ENCODE measurements at regions not wholly inside any gene's neighbourhood (a gene's known extent, or its start where the extent isn't known, plus 50 kb on each side); places are given as distances from the start of the nearest gene placed in this dataset.

DNA sequence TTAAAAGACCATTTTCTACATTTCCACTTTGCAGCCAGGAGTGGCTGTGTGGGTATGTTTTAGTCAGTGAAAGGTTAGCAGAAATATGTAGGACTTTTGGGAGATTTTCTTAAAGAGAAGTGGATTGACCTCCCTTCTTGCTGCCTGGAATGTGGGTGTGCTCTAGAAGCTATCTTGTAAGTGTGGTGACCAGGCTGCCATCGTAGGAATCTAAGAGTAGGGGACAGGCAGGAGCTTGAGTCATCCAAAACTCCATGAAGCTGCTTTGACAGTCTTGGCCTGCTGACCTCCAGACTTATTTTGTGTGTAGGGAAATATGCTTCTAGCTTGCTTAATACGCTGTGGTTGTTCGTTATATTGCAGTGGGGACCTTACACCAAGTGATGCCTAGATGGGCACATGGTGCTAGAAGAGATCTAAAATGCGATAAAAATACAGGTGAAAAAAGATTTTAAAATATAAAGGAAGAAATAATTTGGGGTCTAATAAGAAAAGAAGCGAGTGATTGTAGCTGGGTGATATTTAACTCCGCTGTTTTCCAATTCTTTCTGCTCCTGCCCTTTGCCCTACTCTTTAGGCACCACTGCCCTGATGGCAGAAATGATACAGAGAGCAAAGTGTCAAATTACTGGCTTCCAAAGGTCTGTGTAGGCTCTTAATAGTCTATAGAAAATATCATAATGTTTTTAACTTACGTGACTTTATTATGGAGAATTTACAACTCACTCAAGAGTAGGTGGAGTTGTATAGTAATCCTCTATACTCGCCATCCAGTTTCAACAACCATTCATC is 298.2 kb upstream of the ZNF608 start:
- TF ChIP-seq, protein P1, sequence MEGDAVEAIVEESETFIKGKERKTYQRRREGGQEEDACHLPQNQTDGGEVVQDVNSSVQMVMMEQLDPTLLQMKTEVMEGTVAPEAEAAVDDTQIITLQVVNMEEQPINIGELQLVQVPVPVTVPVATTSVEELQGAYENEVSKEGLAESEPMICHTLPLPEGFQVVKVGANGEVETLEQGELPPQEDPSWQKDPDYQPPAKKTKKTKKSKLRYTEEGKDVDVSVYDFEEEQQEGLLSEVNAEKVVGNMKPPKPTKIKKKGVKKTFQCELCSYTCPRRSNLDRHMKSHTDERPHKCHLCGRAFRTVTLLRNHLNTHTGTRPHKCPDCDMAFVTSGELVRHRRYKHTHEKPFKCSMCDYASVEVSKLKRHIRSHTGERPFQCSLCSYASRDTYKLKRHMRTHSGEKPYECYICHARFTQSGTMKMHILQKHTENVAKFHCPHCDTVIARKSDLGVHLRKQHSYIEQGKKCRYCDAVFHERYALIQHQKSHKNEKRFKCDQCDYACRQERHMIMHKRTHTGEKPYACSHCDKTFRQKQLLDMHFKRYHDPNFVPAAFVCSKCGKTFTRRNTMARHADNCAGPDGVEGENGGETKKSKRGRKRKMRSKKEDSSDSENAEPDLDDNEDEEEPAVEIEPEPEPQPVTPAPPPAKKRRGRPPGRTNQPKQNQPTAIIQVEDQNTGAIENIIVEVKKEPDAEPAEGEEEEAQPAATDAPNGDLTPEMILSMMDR (IDR thresholded peaks at IDR 0.05; ENCODE audit: unreplicated experiment) = no peak
- Mint-ChIP-seq H3K27me3 (ENCODE audit: unreplicated experiment) (no peaks in the 10 kb centered on the region), H3K9me3 (ENCODE audit: low read depth, unreplicated experiment) (no peaks in the 10 kb centered on the region), H3K36me3 (ENCODE audit: insufficient read depth, unreplicated experiment) (no peaks in the 10 kb centered on the region), H3K27ac (ENCODE audit: unreplicated experiment) (peak overlapping the region; percentile 60), H3K4me3 (ENCODE audit: low read depth, unreplicated experiment) (no peak overlapping the region), H3K4me1 (ENCODE audit: low read depth, unreplicated experiment) (peaks cover 67% of the 10 kb centered on the region)
- peak; percentile 6 for DNase-seq
- intact Hi-C loops (cut with micrococcal nuclease; ENCODE audit: unreplicated experiment) = loop anchor here (5.0 kb wide), 1 partner anchor 382 kb away; no protein-coding TSS in a partner anchor
- CTCF ChIA-PET = no interaction called here
- BruUV-seq (replicated peaks) = no TSS peak

DNA sequence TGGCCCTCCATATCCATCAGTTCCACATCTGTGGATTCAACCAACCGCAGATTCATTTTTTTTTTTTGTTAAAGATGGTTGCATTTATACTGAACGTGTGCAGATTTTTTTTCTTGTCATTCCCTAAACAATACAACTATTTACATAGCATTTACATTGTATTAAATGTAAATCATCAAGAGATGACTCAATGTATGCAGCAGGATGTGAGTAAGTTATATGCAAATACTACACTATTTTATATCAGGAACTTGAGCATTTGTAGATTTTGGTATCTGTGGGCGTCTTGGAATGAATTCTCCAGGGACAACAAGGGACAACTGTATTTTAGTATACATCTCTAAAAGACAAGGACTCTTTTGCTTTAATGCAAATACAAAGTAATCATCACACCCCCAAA is 299.2 kb upstream of the ZNF608 start:
- Mint-ChIP-seq H3K4me1 (ENCODE audit: low read depth, unreplicated experiment) (peaks cover 75% of the 10 kb centered on the region), H3K27me3 (ENCODE audit: unreplicated experiment) (no peaks in the 10 kb centered on the region), H3K4me3 (ENCODE audit: low read depth, unreplicated experiment) (no peak overlapping the region), H3K36me3 (ENCODE audit: insufficient read depth, unreplicated experiment) (no peaks in the 10 kb centered on the region), H3K27ac (ENCODE audit: unreplicated experiment) (peak overlapping the region; percentile 6), H3K9me3 (ENCODE audit: low read depth, unreplicated experiment) (no peaks in the 10 kb centered on the region)
- intact Hi-C loops (cut with micrococcal nuclease; ENCODE audit: unreplicated experiment) = no loop called here
- TF ChIP-seq, protein P1 (IDR thresholded peaks at IDR 0.05; ENCODE audit: unreplicated experiment) = no peak
- CTCF ChIA-PET = no interaction called here
- no TSS peak for BruUV-seq (replicated peaks)
- no peak for DNase-seq

DNA sequence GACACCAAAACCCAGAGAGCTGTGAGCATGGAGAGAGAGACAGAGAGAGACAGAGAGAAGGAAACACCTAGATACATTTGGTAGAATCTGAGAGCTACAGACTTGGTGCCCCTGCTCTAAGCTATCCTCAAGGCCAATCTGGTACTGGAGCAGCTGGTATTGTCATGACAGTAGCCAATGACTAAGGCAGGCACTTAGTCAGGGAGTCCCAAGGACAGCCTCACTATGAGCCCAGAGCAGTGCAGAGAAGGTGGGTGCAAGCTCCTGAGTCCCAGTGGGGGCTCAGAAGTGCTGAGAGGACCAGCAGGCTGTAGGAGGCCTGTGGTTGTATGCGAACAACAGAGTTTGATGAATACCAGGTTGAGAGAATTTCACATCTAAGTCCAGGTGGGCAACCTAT is 300.4 kb upstream of the ZNF608 start:
- Mint-ChIP-seq H3K4me3 (ENCODE audit: low read depth, unreplicated experiment) (no peak overlapping the region), H3K27ac (ENCODE audit: unreplicated experiment) (no peak overlapping the region), H3K4me1 (ENCODE audit: low read depth, unreplicated experiment) (peaks cover 73% of the 10 kb centered on the region), H3K36me3 (ENCODE audit: insufficient read depth, unreplicated experiment) (no peaks in the 10 kb centered on the region), H3K9me3 (ENCODE audit: low read depth, unreplicated experiment) (no peaks in the 10 kb centered on the region), H3K27me3 (ENCODE audit: unreplicated experiment) (no peaks in the 10 kb centered on the region)
- TF ChIP-seq, protein P1 (IDR thresholded peaks at IDR 0.05; ENCODE audit: unreplicated experiment) = no peak
- intact Hi-C loops (cut with micrococcal nuclease; ENCODE audit: unreplicated experiment) = no loop called here
- CTCF ChIA-PET = no interaction called here
- no TSS peak for BruUV-seq (replicated peaks)
- DNase-seq = no peak

DNA sequence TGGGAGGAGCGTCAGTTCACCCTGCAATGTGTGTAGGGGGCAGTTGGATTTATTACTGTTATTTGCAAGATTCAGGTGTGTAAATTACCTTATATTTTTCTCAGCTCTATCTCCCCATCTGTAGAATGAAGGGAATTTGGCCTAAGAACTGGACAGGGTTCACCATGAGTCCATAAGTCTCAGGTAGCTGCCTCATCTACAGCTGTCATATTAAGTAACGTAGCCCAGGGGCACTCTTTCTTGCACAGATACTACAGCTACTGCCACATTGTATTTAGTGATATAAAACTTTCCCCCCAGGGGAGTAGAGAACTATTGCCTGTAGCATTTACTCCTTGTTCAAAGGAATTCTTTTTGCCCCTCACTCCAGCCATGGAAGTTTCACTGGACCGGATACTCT is 301.4 kb upstream of the ZNF608 start:
- Mint-ChIP-seq H3K9me3 (ENCODE audit: low read depth, unreplicated experiment) (no peaks in the 10 kb centered on the region), H3K36me3 (ENCODE audit: insufficient read depth, unreplicated experiment) (no peaks in the 10 kb centered on the region), H3K27ac (ENCODE audit: unreplicated experiment) (no peak overlapping the region), H3K27me3 (ENCODE audit: unreplicated experiment) (no peaks in the 10 kb centered on the region), H3K4me1 (ENCODE audit: low read depth, unreplicated experiment) (peaks cover 63% of the 10 kb centered on the region), H3K4me3 (ENCODE audit: low read depth, unreplicated experiment) (no peak overlapping the region)
- BruUV-seq (replicated peaks) = no TSS peak
- CTCF ChIA-PET = no interaction called here
- TF ChIP-seq, protein P1 (IDR thresholded peaks at IDR 0.05; ENCODE audit: unreplicated experiment) = no peak
- DNase-seq = no peak
- intact Hi-C loops (cut with micrococcal nuclease; ENCODE audit: unreplicated experiment) = no loop called here
